H1 (cell line): ENCODE measurements at regions not wholly inside any gene's neighbourhood (a gene's known extent, or its start where the extent isn't known, plus 50 kb on each side); places are given as distances from the start of the nearest gene placed in this dataset.

Experiments
- ASH2L ChIP-seq: fragments of 200-600, 300-600 bp; sonication (generic); IDR thresholded peaks from one replicate; pipeline ENCODE4 v1.7.1; 2017; ENCODE audit warnings: low read length
- BRCA1 ChIP-seq: IDR thresholded peaks from 2 replicates; pipeline ENCODE4 v1.6.1; 2012; ENCODE audit warnings: low read depth, low read length, improper control_type of control experiment
- CBX8 ChIP-seq: fragments of 300-800, 300-1000 bp; sonication (generic); IDR thresholded peaks from 2 replicates; pipeline ENCODE4 v1.7.1; 2016; ENCODE audit warnings: low read depth, low read length, borderline replicate concordance
- CEBPB ChIP-seq: IDR thresholded peaks from 2 replicates; pipeline ENCODE4 v1.6.1; 2012; ENCODE audit warnings: low read depth, low read length
- CHD7 ChIP-seq: fragments of 300-600 bp; sonication (generic); IDR thresholded peaks from 2 replicates; pipeline ENCODE4 v1.7.1; 2012; ENCODE audit warnings: low read length, moderate library complexity, mild to moderate bottlenecking, inconsistent platforms; ENCODE audit not compliant: insufficient replicate concordance
- FOSL1 ChIP-seq: IDR thresholded peaks from 2 replicates; pipeline ENCODE4 v1.6.1; 2011; ENCODE audit warnings: mild to moderate bottlenecking, low read depth, low read length, moderate library complexity; ENCODE audit not compliant: insufficient read depth
- JUND ChIP-seq: IDR thresholded peaks from 2 replicates; pipeline ENCODE4 v1.6.1; 2011; ENCODE audit warnings: mild to moderate bottlenecking, improper control_type of control experiment, low read length
- RNF2 ChIP-seq: fragments of 200-900, 300-1000 bp; sonication (generic); IDR thresholded peaks from 2 replicates; pipeline ENCODE4 v1.7.1; 2016; ENCODE audit warnings: borderline replicate concordance, low read depth, mild to moderate bottlenecking, antibody characterized with exemption, low read length; ENCODE audit not compliant: poor library complexity, severe bottlenecking; ENCODE audit errors: missing control alignments
- SIN3A ChIP-seq, 2 experiments: IDR thresholded peaks in 1 of 2; conservative IDR thresholded peaks in 1 of 2; 2 replicates each; pipeline ENCODE4 v1.6.1; 2011 to 2012; ENCODE audit warnings: low read length in 2 of 2, improper control_type of control experiment in 1 of 2, low read depth in 1 of 2, mild to moderate bottlenecking in 1 of 2
- TAF1 ChIP-seq: IDR thresholded peaks from 2 replicates; pipeline ENCODE4 v1.6.1; 2011; ENCODE audit warnings: mild to moderate bottlenecking, low read depth, low read length
- TCF12 ChIP-seq: IDR thresholded peaks from 2 replicates; pipeline ENCODE4 v1.6.1; 2011; ENCODE audit warnings: low read depth, mild to moderate bottlenecking, low read length

GRCh38 chr18:45350404-45351156 lies 264.7 kb upstream of the SLC14A2 start (continued):
- TF ChIP-seq CHD7, result no peak
- no peak for TF ChIP-seq CEBPB
- no peak for TF ChIP-seq BRCA1
- no peak for TF ChIP-seq FOSL1
- TF ChIP-seq ASH2L, result no peak
- no peak for TF ChIP-seq CBX8
- TF ChIP-seq TAF1, result no peak
- no peak for TF ChIP-seq TCF12
- no peak for TF ChIP-seq JUND
- no peak for TF ChIP-seq RNF2
- no peak for TF ChIP-seq SIN3A (conservative IDR thresholded peaks at IDR 0.05 in 1 of 2, IDR thresholded peaks at IDR 0.05 in 1 of 2; ENCODE audit: low read depth in 1 of 2, low read length in 2 of 2)
